ENCODE measurements at regions not wholly inside any gene's neighbourhood (a gene's known extent, or its start where the extent isn't known, plus 50 kb on each side); places are given as distances from the start of the nearest gene placed in this dataset.

GRCh38 chr5:3698412-3698811, 102.8 kb downstream of the IRX1 start:
- no peak overlapping the region for H3K27ac Mint-ChIP-seq
- ATAC-seq (no peak), DNase-seq (no peak)
- ChIA-PET CTCF (no interaction called here), POLR2A (no interaction called here)
- H3K36me3 Mint-ChIP-seq (ENCODE audit: low read depth), result no peaks in the 10 kb centered on the region
- H3K27me3 Mint-ChIP-seq, result no peaks in the 10 kb centered on the region
- TF ChIP-seq, protein P1, sequence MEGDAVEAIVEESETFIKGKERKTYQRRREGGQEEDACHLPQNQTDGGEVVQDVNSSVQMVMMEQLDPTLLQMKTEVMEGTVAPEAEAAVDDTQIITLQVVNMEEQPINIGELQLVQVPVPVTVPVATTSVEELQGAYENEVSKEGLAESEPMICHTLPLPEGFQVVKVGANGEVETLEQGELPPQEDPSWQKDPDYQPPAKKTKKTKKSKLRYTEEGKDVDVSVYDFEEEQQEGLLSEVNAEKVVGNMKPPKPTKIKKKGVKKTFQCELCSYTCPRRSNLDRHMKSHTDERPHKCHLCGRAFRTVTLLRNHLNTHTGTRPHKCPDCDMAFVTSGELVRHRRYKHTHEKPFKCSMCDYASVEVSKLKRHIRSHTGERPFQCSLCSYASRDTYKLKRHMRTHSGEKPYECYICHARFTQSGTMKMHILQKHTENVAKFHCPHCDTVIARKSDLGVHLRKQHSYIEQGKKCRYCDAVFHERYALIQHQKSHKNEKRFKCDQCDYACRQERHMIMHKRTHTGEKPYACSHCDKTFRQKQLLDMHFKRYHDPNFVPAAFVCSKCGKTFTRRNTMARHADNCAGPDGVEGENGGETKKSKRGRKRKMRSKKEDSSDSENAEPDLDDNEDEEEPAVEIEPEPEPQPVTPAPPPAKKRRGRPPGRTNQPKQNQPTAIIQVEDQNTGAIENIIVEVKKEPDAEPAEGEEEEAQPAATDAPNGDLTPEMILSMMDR (IDR thresholded peaks at IDR 0.05), result no peak
- no peaks in the 10 kb centered on the region for H3K4me1 Mint-ChIP-seq (ENCODE audit: low read depth)
- intact Hi-C loops (cut with micrococcal nuclease), result no loop called here
- no peak overlapping the region for H3K4me3 Mint-ChIP-seq
- H3K9me3 Mint-ChIP-seq, result no peaks in the 10 kb centered on the region

DNA sequence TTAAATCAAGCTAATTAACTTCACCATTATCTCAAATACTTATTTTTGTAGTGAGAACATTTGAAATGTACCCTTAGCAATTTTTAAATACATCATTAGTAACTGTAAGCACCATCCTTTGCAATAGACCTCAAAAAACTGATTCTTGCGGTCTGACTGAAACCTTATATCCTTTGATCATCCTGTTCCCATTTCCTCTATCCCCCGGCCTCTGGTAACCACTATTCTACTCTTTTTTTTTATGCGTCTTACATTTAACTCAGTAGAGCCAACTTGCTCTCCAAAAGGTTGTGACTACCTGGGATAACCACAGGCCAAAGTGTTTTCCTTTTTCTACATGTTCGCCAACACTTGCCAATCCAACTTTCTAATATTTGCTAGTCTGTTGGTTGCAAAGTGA, 106.1 kb downstream of the IRX1 start:
- Mint-ChIP-seq H3K27me3 (no peaks in the 10 kb centered on the region), H3K27ac (no peak overlapping the region), H3K4me3 (no peak overlapping the region), H3K9me3 (no peaks in the 10 kb centered on the region), H3K36me3 (ENCODE audit: low read depth) (no peaks in the 10 kb centered on the region), H3K4me1 (ENCODE audit: low read depth) (no peaks in the 10 kb centered on the region)
- ChIA-PET POLR2A (no interaction called here), CTCF (no interaction called here)
- TF ChIP-seq, protein P1 (IDR thresholded peaks at IDR 0.05), result no peak
- ATAC-seq (no peak), DNase-seq (no peak)
- intact Hi-C loops (cut with micrococcal nuclease), result no loop called here

DNA sequence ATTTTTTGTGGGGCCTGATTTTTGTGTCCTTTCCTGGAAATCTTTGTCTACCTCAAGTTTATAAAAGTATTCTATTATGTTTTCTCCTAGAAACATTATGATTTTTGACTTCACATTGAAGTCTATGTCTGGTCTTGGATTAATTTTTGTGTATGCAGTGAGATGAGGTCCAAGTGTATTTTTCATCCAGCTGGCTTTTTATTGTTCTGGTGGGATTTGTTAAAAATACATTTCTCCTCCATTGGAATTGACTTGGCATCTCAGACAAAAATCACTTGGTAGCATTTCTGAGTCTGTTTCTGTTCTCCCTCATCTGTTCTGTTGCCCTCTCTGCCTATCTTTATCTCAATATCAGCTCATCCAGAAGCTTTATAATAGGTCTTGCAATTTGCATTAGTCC, 109.0 kb downstream of the IRX1 start:
- Mint-ChIP-seq H3K36me3 (ENCODE audit: low read depth) (no peaks in the 10 kb centered on the region), H3K4me1 (ENCODE audit: low read depth) (no peaks in the 10 kb centered on the region), H3K27ac (no peak overlapping the region), H3K27me3 (no peaks in the 10 kb centered on the region), H3K4me3 (no peak overlapping the region), H3K9me3 (no peaks in the 10 kb centered on the region)
- CTCF ChIA-PET, result no interaction called here
- intact Hi-C loops (cut with micrococcal nuclease), result no loop called here
- no peak for ATAC-seq
- POLR2A ChIA-PET, result no interaction called here
- TF ChIP-seq, protein P1 (IDR thresholded peaks at IDR 0.05), result no peak
- DNase-seq, result no peak

- DNase-seq (no peak), ATAC-seq (no peak)
- no peaks in the 10 kb centered on the region for H3K4me1 Mint-ChIP-seq (ENCODE audit: low read depth)
- CTCF ChIA-PET, result interaction anchor here (1.2 kb wide), 1 partner anchor 22 kb away, joined by 4 read pairs; no protein-coding TSS in a partner anchor
- H3K4me3 Mint-ChIP-seq, result no peak overlapping the region
- no peaks in the 10 kb centered on the region for H3K36me3 Mint-ChIP-seq (ENCODE audit: low read depth)
- intact Hi-C loops (cut with micrococcal nuclease), result no loop called here
- no peak overlapping the region for H3K27ac Mint-ChIP-seq
- H3K27me3 Mint-ChIP-seq, result no peaks in the 10 kb centered on the region
- no peaks in the 10 kb centered on the region for H3K9me3 Mint-ChIP-seq
- TF ChIP-seq, protein P1 (IDR thresholded peaks at IDR 0.05), result no peak
- POLR2A ChIA-PET, result interaction anchor here (0.6 to 0.9 kb wide), 2 partner anchors 14 to 1412 kb away, joined by 3 read pairs; no protein-coding TSS in a partner anchor
These were observed 113.6 kb downstream of the IRX1 start for GRCh38 chr5:3709068-3709716.

DNA sequence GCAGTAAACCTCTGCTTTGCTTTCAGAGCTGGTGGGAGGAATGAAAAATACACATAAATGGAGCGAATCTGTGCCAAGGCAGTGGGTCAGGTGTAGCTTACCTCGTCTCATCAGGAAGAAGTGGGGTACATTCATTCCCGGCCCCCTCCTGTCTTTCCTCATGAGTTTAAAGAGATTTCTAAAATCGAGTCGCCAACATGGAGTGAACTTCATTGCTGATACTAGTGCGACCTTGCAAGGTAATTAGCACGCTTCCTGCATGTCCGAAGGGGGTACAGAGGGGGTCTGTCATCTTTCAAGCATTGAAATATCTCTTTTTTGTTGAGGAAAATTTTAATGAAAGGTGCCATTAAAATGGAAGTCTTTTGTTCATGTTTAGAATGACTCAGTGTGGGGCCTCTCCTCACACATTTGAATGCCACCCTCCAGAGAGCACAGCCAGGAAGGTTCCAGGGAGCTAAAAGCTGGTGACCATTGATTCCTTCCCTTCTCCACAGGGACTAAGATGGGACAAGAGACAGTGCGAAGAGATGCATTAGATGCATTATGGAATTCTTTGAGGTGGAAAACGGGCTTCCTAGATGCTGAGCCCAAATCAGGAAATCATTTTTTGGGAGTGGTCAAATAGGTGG, 114.2 kb downstream of the IRX1 start:
- ChIA-PET CTCF (interaction anchor here (1.2 kb wide), 1 partner anchor 21 kb away, joined by 4 read pairs; no protein-coding TSS in a partner anchor), POLR2A (interaction anchor here (0.6 kb wide), 1 partner anchor 1413 kb away, joined by 3 read pairs; no protein-coding TSS in a partner anchor)
- H3K4me1 Mint-ChIP-seq (ENCODE audit: low read depth), result no peaks in the 10 kb centered on the region
- TF ChIP-seq, protein P1 (IDR thresholded peaks at IDR 0.05), result no peak
- no peak overlapping the region for H3K27ac Mint-ChIP-seq
- no peaks in the 10 kb centered on the region for H3K27me3 Mint-ChIP-seq
- intact Hi-C loops (cut with micrococcal nuclease), result no loop called here
- no peak overlapping the region for H3K4me3 Mint-ChIP-seq
- H3K9me3 Mint-ChIP-seq, result no peaks in the 10 kb centered on the region
- ATAC-seq (no peak), DNase-seq (no peak)
- no peaks in the 10 kb centered on the region for H3K36me3 Mint-ChIP-seq (ENCODE audit: low read depth)
